Esophagus squamous epithelium (tissue), 5 donors: ENCODE measurements at regions not wholly inside any gene's neighbourhood (a gene's known extent, or its start where the extent isn't known, plus 50 kb on each side); places are given as distances from the start of the nearest gene placed in this dataset.

ENCODE experiments used
- DNase-seq: peaks from one replicate; lab custom pipeline; 2025; lab: John Stamatoyannopoulos, UW
- H3K27ac ChIP-seq, 4 donors: fragments of 200-600 bp; sonication (generic); one replicate each; pipeline ENCODE4 v1.5.1; 2016 to 2019; ENCODE audit warnings: mild to moderate bottlenecking in 1 of 4
- H3K27me3 ChIP-seq, 4 donors: fragments of 200-600 bp; sonication (generic); 1 replicate in 3 of 4; 2 replicates in 1 of 4; pipeline versions ENCODE4 v1.5.1 to v1.6.0; 2017 to 2021; ENCODE audit warnings: antibody characterized with exemption in 1 of 4
- H3K36me3 ChIP-seq, 3 donors: fragments of 200-600 bp; sonication (generic); one replicate each; pipeline ENCODE4 v1.5.1; 2016 to 2019
- H3K4me1 ChIP-seq, 3 donors: fragments of 200-600 bp; sonication (generic); one replicate each; pipeline ENCODE4 v1.5.1; 2017 to 2019
- H3K4me3 ChIP-seq, 4 donors: fragments of 200-600 bp; sonication (generic); 1 replicate in 3 of 4; 2 replicates in 1 of 4; pipeline ENCODE4 v1.5.1; 2016 to 2019; ENCODE audit warnings: mild to moderate bottlenecking in 2 of 4, moderate library complexity in 1 of 4
- H3K9me3 ChIP-seq, 3 donors: fragments of 200-600 bp; sonication (generic); one replicate each; pipeline ENCODE4 v1.5.1; 2016 to 2019
- POLR2A ChIP-seq, 4 donors: fragments of 450-650 bp; IDR thresholded peaks; one replicate each; pipeline ENCODE4 v1.6.1; 2017; ENCODE audit warnings: antibody characterized with exemption in 4 of 4, mild to moderate bottlenecking in 4 of 4, moderate library complexity in 3 of 4
- WGBS, 2 donors: methylation state at CpG; one replicate each; pipeline ENCODE4 v1.1.5; 2018; 5-methylcytosine and 5-hydroxymethylcytosine counted together
- intact Hi-C: fragments of 100-400 bp; cut with DNase I; formaldehyde crosslinking; loops from one replicate; pipeline ENCODE4 v1.15.0; 2022
- TF ChIP-seq, protein P1 (sequence below), 6 experiments: fragments of 450-650 bp in 4 of 6; fragments of 200-600 bp in 2 of 6; sonication (generic) in 2 of 6; IDR thresholded peaks; one replicate each; pipeline ENCODE4 v1.5.1; 2016 to 2019; ENCODE audit warnings: antibody characterized with exemption in 6 of 6, mild to moderate bottlenecking in 4 of 6, moderate library complexity in 4 of 6
- donor health status: DM: yes; HTN: yes; CAD: no.

DNA sequence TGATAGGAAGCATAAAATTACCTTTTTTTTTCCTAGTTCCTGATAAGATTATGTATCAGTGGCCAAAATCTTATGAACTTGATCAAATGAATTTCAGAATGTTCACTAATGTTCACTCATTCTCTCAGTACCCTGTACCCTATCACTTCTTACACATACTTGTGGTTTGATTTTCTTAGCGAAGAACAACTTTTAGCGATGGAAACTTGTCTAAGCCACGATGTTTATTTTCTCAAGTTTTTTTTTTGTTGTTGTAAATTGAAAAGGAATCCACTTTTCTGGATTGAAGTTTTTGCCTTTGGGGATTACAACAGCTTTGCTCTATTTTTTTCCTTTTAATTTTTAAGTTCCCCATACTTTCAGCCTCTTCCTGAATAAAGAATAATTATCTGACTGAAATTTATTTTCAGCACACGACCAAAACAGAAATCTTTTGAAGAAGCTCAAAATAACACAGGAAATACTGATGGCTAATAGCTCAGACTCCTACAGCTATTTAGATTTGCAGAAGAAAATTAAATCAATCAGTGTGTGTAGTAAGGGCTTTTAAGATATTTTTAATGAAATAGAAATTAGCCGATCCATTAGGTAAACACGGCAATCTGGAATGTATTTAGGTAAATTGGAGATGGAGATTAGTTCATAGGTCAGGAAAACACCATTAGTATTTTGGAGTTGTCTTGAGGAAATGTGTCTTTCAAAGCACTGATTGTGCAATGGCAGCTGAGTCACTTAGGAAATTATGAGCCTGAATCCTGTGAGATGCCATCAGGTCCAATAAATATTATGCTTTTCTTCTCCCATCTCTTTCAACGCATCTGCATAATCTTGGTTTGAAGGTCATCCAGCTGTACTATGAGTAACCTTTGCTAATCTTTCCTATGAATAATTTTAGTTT, 217.5 kb downstream of the GJA1 start:
- Histone ChIP-seq H3K27ac (peak overlapping the region in 3 of 4 donors; percentile 47 to 71 (median 56)), H3K4me3 (no peak overlapping the region), H3K27me3 (no peaks in the 10 kb centered on the region), H3K36me3 (no peaks in the 10 kb centered on the region), H3K9me3 (no peaks in the 10 kb centered on the region), H3K4me1 (peaks cover 0 to 15% (median 8%) of the 10 kb centered on the region in 3 donors)
- intact Hi-C loops: no loop called here
- no peak for DNase-seq
- 37 to 47% methylated on average over 7 of the region's 7 CpGs for WGBS, 2 donors
- TF ChIP-seq, protein P1, sequence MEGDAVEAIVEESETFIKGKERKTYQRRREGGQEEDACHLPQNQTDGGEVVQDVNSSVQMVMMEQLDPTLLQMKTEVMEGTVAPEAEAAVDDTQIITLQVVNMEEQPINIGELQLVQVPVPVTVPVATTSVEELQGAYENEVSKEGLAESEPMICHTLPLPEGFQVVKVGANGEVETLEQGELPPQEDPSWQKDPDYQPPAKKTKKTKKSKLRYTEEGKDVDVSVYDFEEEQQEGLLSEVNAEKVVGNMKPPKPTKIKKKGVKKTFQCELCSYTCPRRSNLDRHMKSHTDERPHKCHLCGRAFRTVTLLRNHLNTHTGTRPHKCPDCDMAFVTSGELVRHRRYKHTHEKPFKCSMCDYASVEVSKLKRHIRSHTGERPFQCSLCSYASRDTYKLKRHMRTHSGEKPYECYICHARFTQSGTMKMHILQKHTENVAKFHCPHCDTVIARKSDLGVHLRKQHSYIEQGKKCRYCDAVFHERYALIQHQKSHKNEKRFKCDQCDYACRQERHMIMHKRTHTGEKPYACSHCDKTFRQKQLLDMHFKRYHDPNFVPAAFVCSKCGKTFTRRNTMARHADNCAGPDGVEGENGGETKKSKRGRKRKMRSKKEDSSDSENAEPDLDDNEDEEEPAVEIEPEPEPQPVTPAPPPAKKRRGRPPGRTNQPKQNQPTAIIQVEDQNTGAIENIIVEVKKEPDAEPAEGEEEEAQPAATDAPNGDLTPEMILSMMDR (IDR thresholded peaks at IDR 0.05): no peak
- no peak for TF ChIP-seq POLR2A (IDR thresholded peaks at IDR 0.05)

- H3K4me3 ChIP-seq: no peak overlapping the region
- no peaks in the 10 kb centered on the region for H3K9me3 ChIP-seq
- DNase-seq: no peak
- H3K27ac ChIP-seq: peak overlapping the region in 3 of 4 donors; percentile 40 to 71 (median 47)
- intact Hi-C loops: no loop called here
- H3K4me1 ChIP-seq: peaks cover 0 to 15% (median 8%) of the 10 kb centered on the region in 3 donors
- no peaks in the 10 kb centered on the region for H3K27me3 ChIP-seq
- WGBS, 2 donors: 82 to 86% methylated on average over 5 to 11 of the region's 11 CpGs
- no peaks in the 10 kb centered on the region for H3K36me3 ChIP-seq
- no peak for TF ChIP-seq POLR2A (IDR thresholded peaks at IDR 0.05)
- TF ChIP-seq, protein P1 (IDR thresholded peaks at IDR 0.05): no peak
These were observed 218.2 kb downstream of the GJA1 start for GRCh38 chr6:121653624-121654008.

GRCh38 chr6:121657972-121658371, 222.5 kb downstream of the GJA1 start:
- no peaks in the 10 kb centered on the region for H3K9me3 ChIP-seq
- H3K27ac ChIP-seq: no peak overlapping the region
- no peak for DNase-seq
- H3K4me3 ChIP-seq: no peak overlapping the region
- intact Hi-C loops: no loop called here
- H3K36me3 ChIP-seq: no peaks in the 10 kb centered on the region
- TF ChIP-seq POLR2A (IDR thresholded peaks at IDR 0.05): no peak
- TF ChIP-seq, protein P1 (IDR thresholded peaks at IDR 0.05): no peak
- peaks cover 0 to 9% (median 5%) of the 10 kb centered on the region in 3 donors for H3K4me1 ChIP-seq
- no peaks in the 10 kb centered on the region for H3K27me3 ChIP-seq

DNA sequence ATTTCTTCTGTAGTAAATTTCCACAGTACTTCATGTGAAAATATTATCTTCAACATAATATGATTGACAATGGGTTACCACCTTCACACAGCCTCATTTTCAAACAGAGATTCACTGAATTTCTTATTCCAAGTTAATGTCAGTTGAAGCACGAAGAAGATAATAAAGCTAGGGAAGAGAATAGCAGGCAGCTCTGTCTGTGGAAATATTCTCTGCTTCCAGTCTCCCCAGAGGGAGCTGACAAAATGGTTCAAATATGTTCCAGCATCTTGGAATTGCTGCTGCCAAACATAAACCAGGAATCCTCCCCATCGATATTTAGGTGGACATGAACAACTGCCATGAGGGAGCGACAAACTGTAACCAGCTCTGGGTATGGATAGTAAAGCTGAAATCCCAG, 224.8 kb downstream of the GJA1 start:
- Histone ChIP-seq H3K27ac (no peak overlapping the region), H3K27me3 (no peaks in the 10 kb centered on the region), H3K4me1 (no peaks in the 10 kb centered on the region), H3K9me3 (no peaks in the 10 kb centered on the region), H3K4me3 (no peak overlapping the region), H3K36me3 (no peaks in the 10 kb centered on the region)
- TF ChIP-seq POLR2A (IDR thresholded peaks at IDR 0.05): no peak
- TF ChIP-seq, protein P1 (IDR thresholded peaks at IDR 0.05): no peak
- no peak for DNase-seq
- intact Hi-C loops: no loop called here
- WGBS, 2 donors: 64 to 74% methylated on average over 3 of the region's 3 CpGs

DNA sequence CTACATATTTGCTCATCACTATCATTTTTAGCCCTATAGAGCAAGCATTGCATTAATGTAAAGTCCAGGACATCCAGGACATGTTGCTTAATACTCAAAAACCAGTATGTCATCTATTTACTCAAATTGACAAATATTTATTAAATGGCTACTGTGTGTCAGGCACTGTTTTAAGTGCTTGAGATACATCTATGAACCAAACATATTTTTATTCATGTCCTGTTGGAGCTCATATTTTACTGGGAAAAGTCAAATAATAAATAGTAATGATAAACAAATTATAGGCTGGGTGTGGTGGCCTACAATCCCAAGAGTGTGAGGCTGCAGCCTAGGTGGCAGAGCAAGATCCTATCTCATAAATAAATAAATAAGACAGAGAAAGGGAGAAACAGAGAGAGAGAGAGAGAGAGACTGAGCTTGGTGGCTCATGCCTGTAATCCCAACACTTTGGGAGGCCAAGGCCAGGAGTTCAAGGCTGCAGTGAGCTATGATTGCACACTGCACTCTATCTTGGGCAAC, 227.9 kb downstream of the GJA1 start:
- Histone ChIP-seq H3K4me3 (no peak overlapping the region), H3K27ac (no peak overlapping the region), H3K36me3 (no peaks in the 10 kb centered on the region), H3K9me3 (no peaks in the 10 kb centered on the region), H3K27me3 (no peaks in the 10 kb centered on the region), H3K4me1 (peaks cover 0 to 13% (median 5%) of the 10 kb centered on the region in 3 donors)
- DNase-seq: no peak
- intact Hi-C loops: no loop called here
- TF ChIP-seq, protein P1 (IDR thresholded peaks at IDR 0.05): no peak
- no peak for TF ChIP-seq POLR2A (IDR thresholded peaks at IDR 0.05)
